WI38 (cell line): ENCODE measurements at regions not wholly inside any gene's neighbourhood (a gene's known extent, or its start where the extent isn't known, plus 50 kb on each side); places are given as distances from the start of the nearest gene placed in this dataset.
"Not testable (repeated sequence)": the region's sequence is repeated elsewhere in the genome, so short reads cannot be mapped to it uniquely, and the experiment has no call there.

Source experiments
- H3K4me3 ChIP-seq: 2 replicates; pipeline ENCODE4 v1.5.1; 2011; ENCODE audit warnings: low read depth, mild to moderate bottlenecking, control low read depth, low read length
- TF ChIP-seq, protein P1 (sequence below): IDR thresholded peaks from 2 replicates; pipeline ENCODE4 v1.5.1; 2012; ENCODE audit warnings: low read depth, mild to moderate bottlenecking, control low read depth, low read length

DNA sequence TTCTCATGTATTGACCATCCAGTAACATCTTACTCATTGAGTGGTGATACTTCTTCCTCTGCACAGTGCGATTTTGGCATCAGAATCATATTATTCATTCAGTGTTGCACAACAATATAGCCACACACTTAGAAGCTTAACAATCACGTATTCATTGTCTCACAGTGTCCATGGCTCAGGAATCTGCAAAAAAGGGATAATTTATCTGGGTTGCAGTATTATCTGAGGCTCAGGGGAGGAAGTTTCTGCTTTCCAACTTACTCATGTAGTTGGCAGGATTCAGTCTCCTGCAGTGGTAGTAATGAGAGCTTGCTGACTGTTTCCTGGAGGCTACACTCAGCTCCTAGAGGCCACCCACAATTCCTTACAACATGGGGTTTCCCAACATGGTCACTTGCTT is 803.6 kb downstream of the SORCS1 start:
- TF ChIP-seq, protein P1, sequence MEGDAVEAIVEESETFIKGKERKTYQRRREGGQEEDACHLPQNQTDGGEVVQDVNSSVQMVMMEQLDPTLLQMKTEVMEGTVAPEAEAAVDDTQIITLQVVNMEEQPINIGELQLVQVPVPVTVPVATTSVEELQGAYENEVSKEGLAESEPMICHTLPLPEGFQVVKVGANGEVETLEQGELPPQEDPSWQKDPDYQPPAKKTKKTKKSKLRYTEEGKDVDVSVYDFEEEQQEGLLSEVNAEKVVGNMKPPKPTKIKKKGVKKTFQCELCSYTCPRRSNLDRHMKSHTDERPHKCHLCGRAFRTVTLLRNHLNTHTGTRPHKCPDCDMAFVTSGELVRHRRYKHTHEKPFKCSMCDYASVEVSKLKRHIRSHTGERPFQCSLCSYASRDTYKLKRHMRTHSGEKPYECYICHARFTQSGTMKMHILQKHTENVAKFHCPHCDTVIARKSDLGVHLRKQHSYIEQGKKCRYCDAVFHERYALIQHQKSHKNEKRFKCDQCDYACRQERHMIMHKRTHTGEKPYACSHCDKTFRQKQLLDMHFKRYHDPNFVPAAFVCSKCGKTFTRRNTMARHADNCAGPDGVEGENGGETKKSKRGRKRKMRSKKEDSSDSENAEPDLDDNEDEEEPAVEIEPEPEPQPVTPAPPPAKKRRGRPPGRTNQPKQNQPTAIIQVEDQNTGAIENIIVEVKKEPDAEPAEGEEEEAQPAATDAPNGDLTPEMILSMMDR, result no peak
- H3K4me3 ChIP-seq, result no peak overlapping the region

DNA sequence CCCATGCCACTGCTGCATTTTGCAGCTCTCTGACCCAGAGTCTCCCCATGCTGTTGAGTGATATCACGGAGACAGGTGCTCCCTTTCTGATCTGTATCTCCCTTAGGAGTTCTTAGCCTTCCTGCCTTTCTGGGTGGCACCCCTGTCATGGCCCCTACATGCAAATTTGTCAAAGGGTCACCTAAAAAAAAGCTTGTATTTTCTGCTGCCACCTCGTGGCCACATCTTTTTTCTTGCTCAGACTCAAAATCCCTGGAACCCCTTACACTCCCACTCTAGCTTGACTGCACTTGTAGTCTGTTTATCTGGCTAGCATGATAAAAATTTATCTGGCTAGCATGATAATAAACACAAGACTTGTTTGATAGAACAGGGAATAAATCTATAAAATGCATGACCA is 809.1 kb downstream of the SORCS1 start:
- TF ChIP-seq, protein P1, result no peak

DNA sequence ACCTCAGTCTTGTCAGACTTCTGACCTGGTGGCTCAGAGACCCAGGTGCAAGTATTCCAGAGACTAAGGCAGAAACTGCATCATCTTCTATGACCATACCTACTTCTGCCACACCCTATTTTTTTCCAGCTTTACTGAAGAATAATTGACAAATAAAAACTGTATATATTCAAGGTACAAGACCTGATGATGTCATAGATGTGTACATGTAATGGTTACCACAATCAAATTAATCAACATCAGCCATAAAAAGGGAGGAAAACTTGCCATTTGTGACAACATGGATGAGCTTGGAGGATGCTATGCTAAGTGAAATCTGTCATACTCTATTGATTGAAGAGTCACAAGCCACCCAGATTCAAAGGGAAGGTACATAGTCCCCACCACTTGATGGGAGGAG is 815.6 kb downstream of the SORCS1 start:
- TF ChIP-seq, protein P1, result no peak

More for the DNA sequence above, 809.1 kb downstream of the SORCS1 start:
- no peak overlapping the region for H3K4me3 ChIP-seq

DNA sequence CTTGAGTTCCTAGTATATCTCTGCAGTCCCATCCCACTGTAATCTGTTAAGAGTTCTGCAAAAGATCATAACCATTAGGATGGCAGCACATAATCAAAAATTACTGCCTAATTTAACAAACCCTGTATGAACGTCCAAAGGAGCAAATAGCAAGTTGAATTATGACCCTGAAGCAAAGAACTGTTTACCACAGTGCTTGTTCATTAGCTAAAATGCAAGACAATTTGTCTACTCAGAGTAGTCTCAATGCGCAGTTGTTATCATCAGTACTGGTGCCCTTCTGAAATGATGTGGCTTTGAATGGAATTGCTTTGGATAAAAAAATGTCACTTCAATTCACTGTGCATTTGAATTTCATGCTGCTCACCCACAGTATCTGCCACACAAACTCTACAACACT is 817.0 kb downstream of the SORCS1 start:
- H3K4me3 ChIP-seq, result no peak overlapping the region
- TF ChIP-seq, protein P1, result no peak

More for the DNA sequence above, 815.6 kb downstream of the SORCS1 start:
- H3K4me3 ChIP-seq, result no peak overlapping the region

DNA sequence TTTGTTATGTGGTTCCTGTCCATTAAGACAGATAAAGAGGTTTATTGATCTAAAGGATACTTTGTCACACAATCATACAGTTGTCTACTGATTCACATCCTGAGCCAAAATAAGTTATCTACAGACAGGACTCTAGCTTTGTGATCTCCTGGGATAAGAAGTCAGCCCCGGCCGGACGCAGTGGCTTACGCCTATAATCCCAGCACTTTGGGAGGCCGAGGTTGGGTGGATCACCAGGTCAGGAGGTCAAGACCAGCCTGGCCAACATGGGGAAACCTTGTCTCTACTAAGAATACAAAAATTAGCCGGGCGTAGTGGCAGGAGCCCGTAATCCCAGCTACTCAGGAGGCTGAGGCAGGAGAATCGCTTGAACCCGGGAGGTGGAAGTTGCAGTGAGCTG is 821.0 kb downstream of the SORCS1 start:
- H3K4me3 ChIP-seq, result not testable (repeated sequence)

DNA sequence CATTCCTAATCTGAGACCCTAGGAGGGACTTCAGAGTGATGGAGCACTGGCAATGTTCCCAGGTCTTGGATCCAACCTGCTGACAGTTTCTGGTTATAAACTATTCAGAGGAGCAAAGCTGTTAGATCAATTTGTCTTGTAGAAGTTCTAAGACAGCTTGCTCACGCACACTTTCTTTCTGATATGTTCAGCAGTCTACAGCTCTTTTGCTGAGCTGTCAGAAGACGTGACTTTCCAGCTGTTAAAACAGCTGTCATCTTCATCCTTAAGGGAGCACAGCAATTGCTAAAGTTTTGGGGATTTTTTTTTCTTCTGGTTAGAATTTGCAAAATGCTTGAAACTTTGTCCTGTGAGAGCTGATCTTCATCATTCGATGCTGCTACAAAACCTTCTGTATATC is 823.1 kb downstream of the SORCS1 start:
- TF ChIP-seq, protein P1, result no peak

DNA sequence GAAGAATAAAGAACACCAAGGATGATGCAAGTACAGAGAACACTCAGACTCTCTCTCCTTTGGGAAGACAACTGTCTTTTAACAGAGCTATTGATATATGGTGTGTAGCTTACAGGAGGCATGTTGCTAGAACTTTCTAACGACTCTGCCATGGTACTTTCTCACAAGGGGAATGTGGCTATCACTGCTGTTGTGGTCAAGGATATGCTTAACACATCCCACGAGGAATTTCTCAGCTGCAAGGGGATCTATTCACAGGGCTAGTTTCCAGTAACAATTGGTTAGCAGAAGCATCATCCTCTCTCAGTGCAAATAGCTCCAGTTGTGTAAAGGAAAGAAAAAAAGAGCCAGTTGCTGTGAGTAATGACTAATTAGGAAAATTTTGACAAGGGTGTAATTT is 826.0 kb downstream of the SORCS1 start:
- TF ChIP-seq, protein P1, result no peak

More for the DNA sequence above, 823.1 kb downstream of the SORCS1 start:
- H3K4me3 ChIP-seq, result no peak overlapping the region

DNA sequence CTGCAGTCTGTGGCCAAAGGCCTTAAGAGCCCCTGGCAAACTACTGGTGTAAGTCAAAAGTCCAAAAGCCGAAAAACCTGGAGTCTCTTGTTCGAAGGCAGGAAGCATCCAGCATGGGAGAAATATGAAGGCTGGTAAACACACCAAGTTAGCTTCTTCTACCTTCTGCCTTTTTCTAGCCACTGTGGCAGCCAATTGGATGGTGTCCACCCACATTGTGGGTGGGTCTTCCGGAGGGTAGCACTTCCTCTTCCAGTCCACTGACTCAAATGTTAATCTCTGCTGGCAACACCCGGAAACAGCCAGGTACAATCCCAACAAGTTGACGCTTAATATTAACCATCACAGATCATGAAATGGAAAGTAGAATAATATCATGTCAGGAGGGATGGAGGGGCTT is 827.6 kb downstream of the SORCS1 start:
- H3K4me3 ChIP-seq, result no peak overlapping the region
- TF ChIP-seq, protein P1, result no peak

More for the DNA sequence above, 826.0 kb downstream of the SORCS1 start:
- no peak overlapping the region for H3K4me3 ChIP-seq
